Epithelial cell of esophagus (primary cell): ENCODE measurements at regions not wholly inside any gene's neighbourhood (a gene's known extent, or its start where the extent isn't known, plus 50 kb on each side); places are given as distances from the start of the nearest gene placed in this dataset.
A peak's percentile ranks its signal among the peaks of the same experiment; 100 is the strongest.

ENCODE experiments used
- DNase-seq: peaks from one replicate; pipeline ENCODE4 v3.0.0; 2010; ENCODE audit warnings: low read depth
- H3K4me3 ChIP-seq: 2 replicates; pipeline ENCODE4 v1.5.1; 2011; ENCODE audit warnings: mild to moderate bottlenecking, low read length, control low read depth
- TF ChIP-seq, protein P1 (sequence below): IDR thresholded peaks from 2 replicates; pipeline ENCODE4 v1.5.1; 2011; ENCODE audit warnings: low read depth, mild to moderate bottlenecking, low read length, control low read depth, inconsistent platforms; ENCODE audit not compliant: insufficient read depth; ENCODE audit errors: missing control alignments

DNA sequence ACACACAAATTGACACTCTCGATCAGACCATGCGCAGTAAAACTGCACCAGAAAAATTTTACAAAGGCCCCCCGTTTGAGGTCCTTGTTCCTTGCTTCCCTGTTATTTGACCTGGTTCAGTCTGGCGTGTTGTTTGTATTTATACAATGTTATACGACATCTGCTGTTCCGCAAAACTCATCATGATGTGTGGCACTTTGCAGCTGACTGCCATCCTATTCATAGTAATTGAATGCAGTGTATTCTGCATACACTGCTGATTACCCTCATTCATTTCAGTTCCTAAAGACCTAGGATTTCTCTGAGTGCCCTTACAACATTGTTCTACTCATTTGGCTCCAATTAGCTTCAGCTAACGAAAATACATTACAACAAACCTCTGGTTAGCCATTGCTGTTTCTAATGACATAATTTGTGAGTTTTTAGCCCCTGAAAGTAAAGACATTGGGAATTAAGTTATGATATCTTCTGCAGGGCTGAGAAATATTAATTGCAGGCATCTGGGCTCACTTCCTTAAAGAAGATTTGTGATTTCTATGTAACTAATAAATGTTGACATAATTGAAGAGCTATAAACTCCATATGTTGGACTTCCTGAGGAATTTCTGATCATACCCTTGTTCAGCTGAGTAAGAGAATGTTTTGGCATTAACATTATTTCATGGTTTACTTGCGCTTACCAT is 75.7 kb downstream of the C3orf38 start:
- DNase-seq: no peak
- no peak overlapping the region for H3K4me3 ChIP-seq
- TF ChIP-seq, protein P1, sequence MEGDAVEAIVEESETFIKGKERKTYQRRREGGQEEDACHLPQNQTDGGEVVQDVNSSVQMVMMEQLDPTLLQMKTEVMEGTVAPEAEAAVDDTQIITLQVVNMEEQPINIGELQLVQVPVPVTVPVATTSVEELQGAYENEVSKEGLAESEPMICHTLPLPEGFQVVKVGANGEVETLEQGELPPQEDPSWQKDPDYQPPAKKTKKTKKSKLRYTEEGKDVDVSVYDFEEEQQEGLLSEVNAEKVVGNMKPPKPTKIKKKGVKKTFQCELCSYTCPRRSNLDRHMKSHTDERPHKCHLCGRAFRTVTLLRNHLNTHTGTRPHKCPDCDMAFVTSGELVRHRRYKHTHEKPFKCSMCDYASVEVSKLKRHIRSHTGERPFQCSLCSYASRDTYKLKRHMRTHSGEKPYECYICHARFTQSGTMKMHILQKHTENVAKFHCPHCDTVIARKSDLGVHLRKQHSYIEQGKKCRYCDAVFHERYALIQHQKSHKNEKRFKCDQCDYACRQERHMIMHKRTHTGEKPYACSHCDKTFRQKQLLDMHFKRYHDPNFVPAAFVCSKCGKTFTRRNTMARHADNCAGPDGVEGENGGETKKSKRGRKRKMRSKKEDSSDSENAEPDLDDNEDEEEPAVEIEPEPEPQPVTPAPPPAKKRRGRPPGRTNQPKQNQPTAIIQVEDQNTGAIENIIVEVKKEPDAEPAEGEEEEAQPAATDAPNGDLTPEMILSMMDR: no peak

- DNase-seq: no peak
- TF ChIP-seq, protein P1: no peak
- no peak overlapping the region for H3K4me3 ChIP-seq
These were observed 77.2 kb downstream of the C3orf38 start for GRCh38 chr3:88226910-88227309.

DNA sequence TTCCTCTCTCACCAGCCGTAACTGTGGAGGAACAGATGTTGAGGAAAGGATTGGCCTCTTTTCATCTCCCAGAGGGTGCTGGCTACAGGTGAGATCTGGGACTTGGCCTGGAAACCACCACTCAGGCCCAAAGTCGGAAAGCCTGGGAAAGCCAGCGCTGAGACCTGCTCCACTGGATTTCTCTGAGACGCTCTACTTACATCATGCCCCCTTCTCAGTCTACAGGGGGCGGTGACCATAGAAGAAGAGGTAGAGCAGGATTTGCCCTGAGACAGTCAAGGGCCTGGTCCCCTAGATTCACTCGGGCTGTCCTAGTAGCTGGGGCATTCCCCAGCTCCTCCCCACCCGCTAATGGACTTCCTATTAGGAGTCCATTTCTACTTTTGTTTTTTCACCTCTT is 80.9 kb downstream of the C3orf38 start:
- no peak overlapping the region for H3K4me3 ChIP-seq
- DNase-seq: no peak
- TF ChIP-seq, protein P1: no peak

GRCh38 chr3:88231207-88231606 is 81.4 kb downstream of the C3orf38 start:
- TF ChIP-seq, protein P1: no peak
- H3K4me3 ChIP-seq: no peak overlapping the region
- DNase-seq: peak; percentile 41

GRCh38 chr3:88231632-88232031 is 81.9 kb downstream of the C3orf38 start:
- no peak for DNase-seq
- TF ChIP-seq, protein P1: no peak
- no peak overlapping the region for H3K4me3 ChIP-seq

DNA sequence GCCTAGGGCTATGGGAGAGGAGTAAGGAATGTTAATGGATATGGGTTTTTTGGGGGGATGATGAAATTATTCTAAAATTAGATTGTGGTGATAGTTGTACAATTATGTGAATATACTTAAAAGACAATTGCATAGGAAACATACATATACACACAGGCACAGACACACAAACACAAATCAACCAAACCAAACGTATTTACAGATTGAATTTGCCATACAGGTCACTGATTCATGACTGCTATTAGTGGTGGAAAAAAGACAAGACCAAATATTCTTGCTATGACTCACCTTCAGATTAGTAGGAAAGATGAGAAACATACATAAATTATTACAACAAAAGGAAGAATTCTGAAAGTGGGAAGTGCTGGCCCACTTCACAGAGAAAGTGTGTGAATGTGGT is 85.3 kb downstream of the C3orf38 start:
- TF ChIP-seq, protein P1: no peak
- H3K4me3 ChIP-seq: no peak overlapping the region
- peak; percentile 5 for DNase-seq

DNA sequence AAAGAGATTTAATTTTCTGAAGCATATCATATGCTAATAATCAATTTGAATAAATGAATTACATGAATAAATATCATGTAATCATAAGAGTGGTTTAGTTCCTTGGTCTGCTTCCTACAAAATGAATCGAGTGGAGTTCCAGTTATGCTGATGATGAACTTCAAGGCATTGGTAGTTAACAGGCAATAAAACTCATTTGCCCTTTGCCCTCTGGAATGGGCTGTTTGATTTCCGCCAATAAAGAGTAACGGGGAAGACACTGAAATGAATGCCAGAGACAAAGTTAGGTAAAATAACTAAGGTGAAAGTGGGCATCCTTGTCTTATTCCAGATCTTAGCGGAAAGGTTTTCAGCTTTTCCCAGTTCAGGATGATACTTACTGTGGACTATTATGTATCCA is 90.1 kb downstream of the C3orf38 start:
- TF ChIP-seq, protein P1: no peak
- H3K4me3 ChIP-seq: no peak overlapping the region
- no peak for DNase-seq
